Kidney (tissue), 13 donors: ENCODE measurements at regions not wholly inside any gene's neighbourhood (a gene's known extent, or its start where the extent isn't known, plus 50 kb on each side); places are given as distances from the start of the nearest gene placed in this dataset.

Source experiments
- DNase-seq, 5 donors: peaks; one replicate each; pipeline ENCODE4 v3.0.0-alpha.2; 2013 to 2020
- FAIRE-seq: peaks from 2 replicates; lab custom pipeline; 2012; peaks lifted over from hg19 to GRCh38; lab: Jason Lieb, UNC
- H3K27ac ChIP-seq, 2 donors: one replicate each; pipeline ENCODE4 v1.7.0; 2013; ENCODE audit warnings: low read depth in 2 of 2, low read length in 2 of 2, inconsistent platforms in 1 of 2
- H3K27me3 ChIP-seq: one replicate; pipeline ENCODE4 v1.7.1; 2013; ENCODE audit warnings: low read length, inconsistent platforms; ENCODE audit not compliant: control insufficient read depth, insufficient read depth
- H3K36me3 ChIP-seq, 3 donors: one replicate each; pipeline versions ENCODE4 v1.7.0 to v1.7.1; 2013; ENCODE audit warnings: low read length in 3 of 3, control low read depth in 1 of 3, inconsistent platforms in 1 of 3; ENCODE audit not compliant: insufficient read depth in 3 of 3, control insufficient read depth in 2 of 3
- H3K4me1 ChIP-seq, 3 donors: one replicate each; pipeline versions ENCODE4 v1.7.0 to v1.7.1; 2013; ENCODE audit warnings: low read length in 3 of 3, inconsistent platforms in 1 of 3, low read depth in 1 of 3; ENCODE audit not compliant: control insufficient read depth in 2 of 3, insufficient read depth in 2 of 3
- H3K4me3 ChIP-seq, 3 donors: one replicate each; pipeline versions ENCODE4 v1.7.0 to v1.8.1; 2013; ENCODE audit warnings: low read length in 3 of 3, control low read depth in 1 of 3, inconsistent platforms in 1 of 3
- H3K9ac ChIP-seq, 3 donors: one replicate each; pipeline versions ENCODE4 v1.7.0 to v1.7.1; 2013; ENCODE audit warnings: low read length in 3 of 3, control low read depth in 1 of 3, inconsistent platforms in 1 of 3
- H3K9me3 ChIP-seq, 3 donors: one replicate each; pipeline versions ENCODE4 v1.7.0 to v1.7.1; 2013; ENCODE audit warnings: low read length in 3 of 3, control low read depth in 1 of 3, inconsistent platforms in 1 of 3; ENCODE audit not compliant: control insufficient read depth in 2 of 3, insufficient read depth in 1 of 3
- intact Hi-C: fragments of 100-400 bp; cut with DNase I; formaldehyde crosslinking; loops from one replicate; pipeline ENCODE4 v1.11.1; 2022
- TF ChIP-seq, protein P1 (sequence below): IDR thresholded peaks from 3 replicates; pipeline ENCODE4 v1.5.1; 2012; ENCODE audit warnings: mild to moderate bottlenecking, moderate library complexity, borderline replicate concordance; ENCODE audit not compliant: insufficient read depth; ENCODE audit errors: extremely low read depth
- donor health status: control.
- donor health status: control.
- donor health status: control.
- donor health status: control.
- donor health status: control.
- donor health status: DM: yes; HTN: yes; CAD: no.
- donor health status: Normal renal cell carcinoma (clear cell type).

DNA sequence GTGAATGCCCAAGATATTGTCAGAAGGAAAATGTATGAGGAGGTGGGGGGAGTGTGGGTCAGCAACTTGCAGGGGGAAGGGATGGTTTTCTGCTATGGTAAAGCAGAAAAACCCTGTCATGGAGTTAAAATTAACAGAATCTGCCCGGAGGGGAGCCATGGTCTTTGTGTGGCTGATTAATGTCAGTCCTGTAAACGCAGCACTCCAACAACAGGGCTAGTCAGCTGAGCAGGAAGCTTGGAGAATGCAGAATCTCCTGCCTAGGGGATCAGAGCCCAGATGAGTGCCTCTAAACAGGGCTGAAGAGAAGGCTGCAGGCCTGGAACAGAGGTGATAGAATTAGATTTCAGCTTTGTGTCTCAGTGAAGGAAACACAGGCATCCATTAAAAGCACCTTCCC, 140.9 kb upstream of the MTNR1B start:
- H3K9me3 ChIP-seq, result no peaks in the 10 kb centered on the region
- FAIRE-seq (no peak), DNase-seq (peak in 4 of 5 donors; percentile 54 to 74 (median 63))
- TF ChIP-seq, protein P1, sequence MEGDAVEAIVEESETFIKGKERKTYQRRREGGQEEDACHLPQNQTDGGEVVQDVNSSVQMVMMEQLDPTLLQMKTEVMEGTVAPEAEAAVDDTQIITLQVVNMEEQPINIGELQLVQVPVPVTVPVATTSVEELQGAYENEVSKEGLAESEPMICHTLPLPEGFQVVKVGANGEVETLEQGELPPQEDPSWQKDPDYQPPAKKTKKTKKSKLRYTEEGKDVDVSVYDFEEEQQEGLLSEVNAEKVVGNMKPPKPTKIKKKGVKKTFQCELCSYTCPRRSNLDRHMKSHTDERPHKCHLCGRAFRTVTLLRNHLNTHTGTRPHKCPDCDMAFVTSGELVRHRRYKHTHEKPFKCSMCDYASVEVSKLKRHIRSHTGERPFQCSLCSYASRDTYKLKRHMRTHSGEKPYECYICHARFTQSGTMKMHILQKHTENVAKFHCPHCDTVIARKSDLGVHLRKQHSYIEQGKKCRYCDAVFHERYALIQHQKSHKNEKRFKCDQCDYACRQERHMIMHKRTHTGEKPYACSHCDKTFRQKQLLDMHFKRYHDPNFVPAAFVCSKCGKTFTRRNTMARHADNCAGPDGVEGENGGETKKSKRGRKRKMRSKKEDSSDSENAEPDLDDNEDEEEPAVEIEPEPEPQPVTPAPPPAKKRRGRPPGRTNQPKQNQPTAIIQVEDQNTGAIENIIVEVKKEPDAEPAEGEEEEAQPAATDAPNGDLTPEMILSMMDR, result no peak
- no peaks in the 10 kb centered on the region for H3K27me3 ChIP-seq
- H3K27ac ChIP-seq, result no peak overlapping the region
- no peak overlapping the region for H3K4me3 ChIP-seq
- no peaks in the 10 kb centered on the region for H3K36me3 ChIP-seq
- H3K9ac ChIP-seq, result no peak overlapping the region
- H3K4me1 ChIP-seq, result no peaks in the 10 kb centered on the region
- intact Hi-C loops, result no loop called here

DNA sequence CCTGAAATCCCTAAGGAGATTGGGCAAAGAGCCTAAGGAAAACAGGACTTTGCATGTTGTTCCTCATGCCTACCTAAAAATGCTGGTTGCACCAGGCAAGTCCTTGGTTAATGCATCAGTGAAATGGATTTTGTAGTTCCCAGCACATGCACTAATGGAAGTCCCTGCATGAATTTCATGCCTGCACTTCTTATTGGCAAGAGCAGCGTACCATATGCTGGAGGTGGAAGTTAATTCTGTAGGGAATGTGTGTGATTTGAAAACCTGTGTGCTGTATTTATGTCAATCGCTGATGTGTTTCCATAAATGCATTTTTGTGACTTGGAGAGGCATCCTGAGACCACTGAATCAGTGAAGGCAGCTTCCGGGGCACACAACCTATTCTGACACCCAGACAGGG, 140.3 kb upstream of the MTNR1B start:
- intact Hi-C loops, result no loop called here
- Histone ChIP-seq H3K4me1 (no peaks in the 10 kb centered on the region), H3K27ac (no peak overlapping the region), H3K27me3 (no peaks in the 10 kb centered on the region), H3K36me3 (no peaks in the 10 kb centered on the region), H3K4me3 (no peak overlapping the region), H3K9ac (no peak overlapping the region), H3K9me3 (no peaks in the 10 kb centered on the region)
- FAIRE-seq, result no peak
- TF ChIP-seq, protein P1, result no peak
- DNase-seq, result no peak

DNA sequence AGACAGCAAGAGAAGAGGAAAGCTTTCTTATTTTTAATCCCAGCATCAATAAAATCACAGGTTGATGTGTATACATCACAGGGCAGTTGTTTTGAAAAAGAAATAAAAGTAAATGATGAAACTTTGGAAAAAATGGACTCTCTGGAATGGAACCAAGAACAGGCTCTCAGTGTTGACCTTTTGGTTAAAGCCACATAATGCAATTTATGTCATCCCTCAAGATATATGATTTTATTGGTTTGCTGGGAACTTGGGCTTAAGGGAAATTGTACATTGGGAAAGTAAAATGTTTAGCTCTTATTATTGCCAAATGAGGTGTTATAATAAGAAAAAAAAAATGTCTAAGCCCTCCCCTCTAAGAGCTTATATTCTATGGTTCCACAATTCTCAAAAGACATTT, 139.8 kb upstream of the MTNR1B start:
- FAIRE-seq (no peak), DNase-seq (no peak)
- no peak overlapping the region for H3K4me3 ChIP-seq
- H3K27ac ChIP-seq, result no peak overlapping the region
- TF ChIP-seq, protein P1, result no peak
- intact Hi-C loops, result no loop called here
- H3K9me3 ChIP-seq, result no peaks in the 10 kb centered on the region
- H3K9ac ChIP-seq, result no peak overlapping the region
- no peaks in the 10 kb centered on the region for H3K36me3 ChIP-seq
- no peaks in the 10 kb centered on the region for H3K27me3 ChIP-seq
- H3K4me1 ChIP-seq, result no peaks in the 10 kb centered on the region
